ENCODE measurements at regions not wholly inside any gene's neighbourhood (a gene's known extent, or its start where the extent isn't known, plus 50 kb on each side); places are given as distances from the start of the nearest gene placed in this dataset.

- TF ChIP-seq POLR2A (IDR thresholded peaks at IDR 0.05) = no peak
- TF ChIP-seq, protein P1, sequence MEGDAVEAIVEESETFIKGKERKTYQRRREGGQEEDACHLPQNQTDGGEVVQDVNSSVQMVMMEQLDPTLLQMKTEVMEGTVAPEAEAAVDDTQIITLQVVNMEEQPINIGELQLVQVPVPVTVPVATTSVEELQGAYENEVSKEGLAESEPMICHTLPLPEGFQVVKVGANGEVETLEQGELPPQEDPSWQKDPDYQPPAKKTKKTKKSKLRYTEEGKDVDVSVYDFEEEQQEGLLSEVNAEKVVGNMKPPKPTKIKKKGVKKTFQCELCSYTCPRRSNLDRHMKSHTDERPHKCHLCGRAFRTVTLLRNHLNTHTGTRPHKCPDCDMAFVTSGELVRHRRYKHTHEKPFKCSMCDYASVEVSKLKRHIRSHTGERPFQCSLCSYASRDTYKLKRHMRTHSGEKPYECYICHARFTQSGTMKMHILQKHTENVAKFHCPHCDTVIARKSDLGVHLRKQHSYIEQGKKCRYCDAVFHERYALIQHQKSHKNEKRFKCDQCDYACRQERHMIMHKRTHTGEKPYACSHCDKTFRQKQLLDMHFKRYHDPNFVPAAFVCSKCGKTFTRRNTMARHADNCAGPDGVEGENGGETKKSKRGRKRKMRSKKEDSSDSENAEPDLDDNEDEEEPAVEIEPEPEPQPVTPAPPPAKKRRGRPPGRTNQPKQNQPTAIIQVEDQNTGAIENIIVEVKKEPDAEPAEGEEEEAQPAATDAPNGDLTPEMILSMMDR (IDR thresholded peaks at IDR 0.05) = no peak
Observed at GRCh38 chr1:81288689-81289088, 512.0 kb upstream of the ADGRL2 start.
